ENCODE measurements at regions not wholly inside any gene's neighbourhood (a gene's known extent, or its start where the extent isn't known, plus 50 kb on each side); places are given as distances from the start of the nearest gene placed in this dataset.

DNA sequence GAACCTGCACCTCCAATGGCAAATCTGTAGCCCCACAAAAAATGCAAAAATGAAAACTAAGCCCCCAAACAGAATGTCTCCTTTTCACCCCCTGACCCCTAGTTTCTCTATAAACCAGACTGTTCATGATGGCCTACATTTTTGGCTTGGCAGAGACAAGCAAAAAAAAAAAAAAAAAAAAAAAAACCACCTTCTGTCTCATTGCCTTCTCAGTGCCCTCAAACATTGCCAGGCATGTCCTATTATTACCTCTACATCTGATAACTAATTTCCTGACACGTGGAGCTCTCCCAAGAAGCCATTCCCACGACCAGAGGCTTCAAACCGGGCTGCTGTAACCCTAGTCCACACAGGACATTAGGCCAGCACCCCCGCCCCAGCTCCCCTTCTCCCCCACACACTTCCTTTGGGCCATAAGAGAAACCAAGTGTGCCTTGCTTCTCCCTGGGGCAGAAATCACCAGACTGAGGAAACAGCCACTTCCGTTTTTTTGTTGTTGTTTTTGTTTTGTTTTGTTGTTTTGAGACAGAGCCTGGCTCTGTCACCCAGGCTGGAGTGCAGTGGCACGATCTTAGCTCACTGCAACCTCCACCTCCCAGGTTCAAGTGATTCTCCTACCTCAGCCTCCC lies 65.4 kb downstream of the GPR6 start:
- Histone ChIP-seq H4K20me1 (ENCODE audit: control insufficient read depth, extremely low read depth, insufficient read depth, low read length) (no peaks in the 10 kb centered on the region), H3K9me1 (ENCODE audit: control insufficient read depth, extremely low read depth, insufficient read depth, low read length) (no peaks in the 10 kb centered on the region), H3K79me2 (ENCODE audit: control insufficient read depth, insufficient read depth, low read length) (no peaks in the 10 kb centered on the region), H3K36me3 (ENCODE audit: control insufficient read depth in 2 of 2, extremely low read depth in 1 of 2, insufficient read depth in 2 of 2, low read length in 2 of 2) (no peaks in the 10 kb centered on the region), H3K4me3 (ENCODE audit: control insufficient read depth in 2 of 3, extremely low read depth in 1 of 3, insufficient read depth in 2 of 3, low read depth in 1 of 3, low read length in 3 of 3) (no peak overlapping the region), H2AFZ (ENCODE audit: control insufficient read depth, low read length) (no peak overlapping the region), H3K27ac (ENCODE audit: control insufficient read depth, insufficient read depth, low read length) (no peak overlapping the region), H3K9me3 (ENCODE audit: control insufficient read depth, low read depth, low read length) (no peaks in the 10 kb centered on the region), H3K27me3 (ENCODE audit: control insufficient read depth, extremely low read depth, insufficient read depth, low read length) (no peaks in the 10 kb centered on the region), H3K4me1 (ENCODE audit: control insufficient read depth, extremely low read depth, insufficient read depth, low read length) (peaks cover 5% of the 10 kb centered on the region), H3K4me2 (ENCODE audit: control insufficient read depth, extremely low read depth, insufficient read depth, low read depth, low read length) (no peak overlapping the region), H3K9ac (ENCODE audit: control insufficient read depth, extremely low read depth, insufficient read depth, low read length) (no peak overlapping the region)
- DNase-seq (ENCODE audit: low read depth, low spot score) (no peak), FAIRE-seq (no peak)
- dilution Hi-C loops (cut with MboI; ENCODE audit: extremely low pct_ligation_motif_present, low sequenced_read_pairs) = no loop called here
- no peak for TF ChIP-seq EZH2 (IDR thresholded peaks at IDR 0.05; ENCODE audit: low read length)
- TF ChIP-seq, protein P1, sequence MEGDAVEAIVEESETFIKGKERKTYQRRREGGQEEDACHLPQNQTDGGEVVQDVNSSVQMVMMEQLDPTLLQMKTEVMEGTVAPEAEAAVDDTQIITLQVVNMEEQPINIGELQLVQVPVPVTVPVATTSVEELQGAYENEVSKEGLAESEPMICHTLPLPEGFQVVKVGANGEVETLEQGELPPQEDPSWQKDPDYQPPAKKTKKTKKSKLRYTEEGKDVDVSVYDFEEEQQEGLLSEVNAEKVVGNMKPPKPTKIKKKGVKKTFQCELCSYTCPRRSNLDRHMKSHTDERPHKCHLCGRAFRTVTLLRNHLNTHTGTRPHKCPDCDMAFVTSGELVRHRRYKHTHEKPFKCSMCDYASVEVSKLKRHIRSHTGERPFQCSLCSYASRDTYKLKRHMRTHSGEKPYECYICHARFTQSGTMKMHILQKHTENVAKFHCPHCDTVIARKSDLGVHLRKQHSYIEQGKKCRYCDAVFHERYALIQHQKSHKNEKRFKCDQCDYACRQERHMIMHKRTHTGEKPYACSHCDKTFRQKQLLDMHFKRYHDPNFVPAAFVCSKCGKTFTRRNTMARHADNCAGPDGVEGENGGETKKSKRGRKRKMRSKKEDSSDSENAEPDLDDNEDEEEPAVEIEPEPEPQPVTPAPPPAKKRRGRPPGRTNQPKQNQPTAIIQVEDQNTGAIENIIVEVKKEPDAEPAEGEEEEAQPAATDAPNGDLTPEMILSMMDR (optimal IDR thresholded peaks at IDR 0.05 in 1 of 3, IDR thresholded peaks at IDR 0.05 in 1 of 3, conservative IDR thresholded peaks at IDR 0.05 in 1 of 3; ENCODE audit: extremely low read depth in 1 of 3, insufficient read depth in 2 of 3, low read length in 3 of 3) = no peak

- peak overlapping the region; percentile 30 for H2AFZ ChIP-seq (ENCODE audit: control insufficient read depth, low read length)
- no peaks in the 10 kb centered on the region for H3K9me3 ChIP-seq (ENCODE audit: control insufficient read depth, low read depth, low read length)
- TF ChIP-seq, protein P1 (optimal IDR thresholded peaks at IDR 0.05 in 1 of 3, IDR thresholded peaks at IDR 0.05 in 1 of 3, conservative IDR thresholded peaks at IDR 0.05 in 1 of 3; ENCODE audit: extremely low read depth in 1 of 3, insufficient read depth in 2 of 3, low read length in 3 of 3) = no peak
- no peak for TF ChIP-seq EZH2 (IDR thresholded peaks at IDR 0.05; ENCODE audit: low read length)
- no peak overlapping the region for H3K27ac ChIP-seq (ENCODE audit: control insufficient read depth, insufficient read depth, low read length)
- no peak overlapping the region for H3K4me3 ChIP-seq (ENCODE audit: control insufficient read depth in 2 of 3, extremely low read depth in 1 of 3, insufficient read depth in 2 of 3, low read depth in 1 of 3, low read length in 3 of 3)
- dilution Hi-C loops (cut with MboI; ENCODE audit: extremely low pct_ligation_motif_present, low sequenced_read_pairs) = no loop called here
- H3K4me1 ChIP-seq (ENCODE audit: control insufficient read depth, extremely low read depth, insufficient read depth, low read length) = peaks cover 5% of the 10 kb centered on the region
- FAIRE-seq = no peak
- H3K79me2 ChIP-seq (ENCODE audit: control insufficient read depth, insufficient read depth, low read length) = no peaks in the 10 kb centered on the region
- H3K9ac ChIP-seq (ENCODE audit: control insufficient read depth, extremely low read depth, insufficient read depth, low read length) = no peak overlapping the region
- no peaks in the 10 kb centered on the region for H3K9me1 ChIP-seq (ENCODE audit: control insufficient read depth, extremely low read depth, insufficient read depth, low read length)
- H3K4me2 ChIP-seq (ENCODE audit: control insufficient read depth, extremely low read depth, insufficient read depth, low read depth, low read length) = no peak overlapping the region
- no peaks in the 10 kb centered on the region for H3K36me3 ChIP-seq (ENCODE audit: control insufficient read depth in 2 of 2, extremely low read depth in 1 of 2, insufficient read depth in 2 of 2, low read length in 2 of 2)
- no peaks in the 10 kb centered on the region for H3K27me3 ChIP-seq (ENCODE audit: control insufficient read depth, extremely low read depth, insufficient read depth, low read length)
- H4K20me1 ChIP-seq (ENCODE audit: control insufficient read depth, extremely low read depth, insufficient read depth, low read length) = no peaks in the 10 kb centered on the region
- no peak for DNase-seq (ENCODE audit: low read depth, low spot score)
Measured at GRCh38 chr6:110044096-110044495, 66.0 kb downstream of the GPR6 start.

Measured in keratinocyte (primary cell).